CD4-positive, alpha-beta T cell (primary cell): ENCODE measurements at regions not wholly inside any gene's neighbourhood (a gene's known extent, or its start where the extent isn't known, plus 50 kb on each side); places are given as distances from the start of the nearest gene placed in this dataset.

Experiments
- ATAC-seq: fragments of 200-7000 bp; cut with Tn5 transposase; one replicate; pipeline ENCODE4 v1.10.0; 2022; ENCODE audit warnings: mild to moderate bottlenecking; ENCODE audit not compliant: poor library complexity
- CTCF ChIA-PET: fragments of 350-600 bp; sonication (Branson Sonifier 250); formaldehyde crosslinking; loops from one replicate; lab custom pipeline; 2021; ENCODE audit warnings: antibody characterized with exemption, inconsistent platforms; lab: Charles Lee
- POLR2A ChIA-PET: fragments of 350-600 bp; sonication (Branson Sonifier 250); formaldehyde crosslinking; loops from one replicate; lab custom pipeline; 2021; ENCODE audit warnings: antibody characterized with exemption, inconsistent platforms; lab: Charles Lee
- DNase-seq, 14 experiments: peaks; one replicate each; pipeline ENCODE4 v3.0.0-alpha.2; 2013 to 2020; ENCODE audit warnings: mixed read lengths in 2 of 14
- H3K27ac ChIP-seq, 2 donors: one replicate each; pipeline versions ENCODE4 v1.5.1 to v1.7.0; 2013; ENCODE audit warnings: low read length in 2 of 2, low read depth in 1 of 2, mild to moderate bottlenecking in 1 of 2
- H3K27me3 ChIP-seq, 2 experiments: 1 replicate in 1 of 2; 2 replicates in 1 of 2; pipeline versions ENCODE4 v1.6.1 to v1.7.0; 2013; ENCODE audit warnings: low read length in 2 of 2, control low read depth in 1 of 2, mild to moderate bottlenecking in 1 of 2, moderate library complexity in 1 of 2; ENCODE audit not compliant: insufficient read depth in 2 of 2, control insufficient read depth in 1 of 2
- H3K36me3 ChIP-seq: one replicate; pipeline ENCODE4 v1.6.1; 2013; ENCODE audit warnings: low read length, control low read depth; ENCODE audit not compliant: insufficient read depth
- H3K4me1 ChIP-seq: one replicate; pipeline ENCODE4 v1.6.1; 2013; ENCODE audit warnings: low read length, control low read depth; ENCODE audit not compliant: insufficient read depth
- H3K4me3 ChIP-seq: one replicate; pipeline ENCODE4 v1.5.1; 2013; ENCODE audit warnings: mild to moderate bottlenecking, low read length, moderate library complexity
- H3K9me3 ChIP-seq, 2 experiments: 1 replicate in 1 of 2; 2 replicates in 1 of 2; pipeline versions ENCODE4 v1.6.1 to v1.7.0; 2013; ENCODE audit warnings: low read length in 2 of 2, mild to moderate bottlenecking in 2 of 2, control low read depth in 1 of 2, moderate library complexity in 1 of 2; ENCODE audit not compliant: control insufficient read depth in 1 of 2, insufficient read depth in 1 of 2
- H3K27ac Mint-ChIP-seq: one replicate; pipeline ENCODE4 v1.8.0; 2020; ENCODE audit warnings: mixed read lengths
- H3K27me3 Mint-ChIP-seq: one replicate; pipeline ENCODE4 v1.8.0; 2021; ENCODE audit warnings: mixed read lengths
- H3K36me3 Mint-ChIP-seq: one replicate; pipeline ENCODE4 v1.8.0; 2021; ENCODE audit warnings: low read depth, mixed read lengths
- H3K4me1 Mint-ChIP-seq: one replicate; pipeline ENCODE4 v1.8.0; 2021; ENCODE audit warnings: low read depth, mixed read lengths
- H3K4me3 Mint-ChIP-seq: one replicate; pipeline ENCODE4 v1.8.0; 2020; ENCODE audit warnings: mild to moderate bottlenecking, mixed read lengths
- H3K9me3 Mint-ChIP-seq: one replicate; pipeline ENCODE4 v1.8.0; 2020; ENCODE audit warnings: mixed read lengths
- intact Hi-C, 2 experiments: fragments of 100-400 bp; cut with DNase I in 1 of 2; cut with micrococcal nuclease in 1 of 2; formaldehyde crosslinking; loops; one replicate each; pipeline versions ENCODE4 v1.15.1 to v1.9.0; 2023 to 2025; cut with DNase I, micrococcal nuclease
- TF ChIP-seq, protein P1 (sequence below): fragments of 200-600 bp; IDR thresholded peaks from one replicate; pipeline ENCODE4 v1.8.0; 2022; ENCODE audit warnings: antibody characterized with exemption, mild to moderate bottlenecking

DNA sequence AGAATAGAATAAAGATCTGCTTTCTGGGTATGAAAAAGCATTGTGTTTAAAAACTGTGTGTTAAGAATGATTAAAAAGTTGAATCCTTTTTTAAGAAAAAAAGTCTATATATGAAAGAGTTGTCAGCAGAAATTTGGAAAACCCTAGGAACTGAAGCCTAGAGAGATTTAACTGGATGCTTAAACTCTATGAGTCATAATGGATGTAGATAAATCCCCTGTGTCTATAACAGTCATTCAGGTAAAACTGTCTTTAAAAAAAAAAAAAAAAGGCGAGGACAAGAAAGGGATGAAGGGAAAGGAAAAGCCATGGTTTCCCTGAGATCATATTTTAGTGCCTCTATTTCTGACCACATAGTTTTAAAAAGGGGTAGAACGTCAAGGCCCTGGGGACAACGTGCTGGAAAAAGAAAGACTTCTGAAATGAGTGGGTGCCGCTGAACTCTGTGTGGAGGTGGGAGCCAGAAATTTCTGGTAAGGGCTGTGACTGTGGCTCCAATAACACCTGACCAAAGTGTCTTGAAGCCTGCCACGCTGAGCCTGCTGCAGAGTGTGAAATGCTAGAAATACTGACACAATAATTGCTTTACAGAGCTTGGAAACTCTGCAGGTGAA, 302.6 kb upstream of the ARID1B start:
- Mint-ChIP-seq H3K4me3 (no peak overlapping the region), H3K36me3 (no peaks in the 10 kb centered on the region), H3K4me1 (peaks cover 10% of the 10 kb centered on the region), H3K27ac (no peak overlapping the region), H3K9me3 (peaks cover 5% of the 10 kb centered on the region), H3K27me3 (no peaks in the 10 kb centered on the region)
- ATAC-seq (no peak), DNase-seq (no peak)
- TF ChIP-seq, protein P1, sequence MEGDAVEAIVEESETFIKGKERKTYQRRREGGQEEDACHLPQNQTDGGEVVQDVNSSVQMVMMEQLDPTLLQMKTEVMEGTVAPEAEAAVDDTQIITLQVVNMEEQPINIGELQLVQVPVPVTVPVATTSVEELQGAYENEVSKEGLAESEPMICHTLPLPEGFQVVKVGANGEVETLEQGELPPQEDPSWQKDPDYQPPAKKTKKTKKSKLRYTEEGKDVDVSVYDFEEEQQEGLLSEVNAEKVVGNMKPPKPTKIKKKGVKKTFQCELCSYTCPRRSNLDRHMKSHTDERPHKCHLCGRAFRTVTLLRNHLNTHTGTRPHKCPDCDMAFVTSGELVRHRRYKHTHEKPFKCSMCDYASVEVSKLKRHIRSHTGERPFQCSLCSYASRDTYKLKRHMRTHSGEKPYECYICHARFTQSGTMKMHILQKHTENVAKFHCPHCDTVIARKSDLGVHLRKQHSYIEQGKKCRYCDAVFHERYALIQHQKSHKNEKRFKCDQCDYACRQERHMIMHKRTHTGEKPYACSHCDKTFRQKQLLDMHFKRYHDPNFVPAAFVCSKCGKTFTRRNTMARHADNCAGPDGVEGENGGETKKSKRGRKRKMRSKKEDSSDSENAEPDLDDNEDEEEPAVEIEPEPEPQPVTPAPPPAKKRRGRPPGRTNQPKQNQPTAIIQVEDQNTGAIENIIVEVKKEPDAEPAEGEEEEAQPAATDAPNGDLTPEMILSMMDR: no peak
- Histone ChIP-seq H3K9me3 (no peaks in the 10 kb centered on the region), H3K27me3 (no peaks in the 10 kb centered on the region), H3K4me3 (no peak overlapping the region), H3K27ac (no peak overlapping the region), H3K36me3 (no peaks in the 10 kb centered on the region), H3K4me1 (no peaks in the 10 kb centered on the region)
- ChIA-PET POLR2A (no interaction called here), CTCF (no interaction called here)
- intact Hi-C loops: no loop called here

DNA sequence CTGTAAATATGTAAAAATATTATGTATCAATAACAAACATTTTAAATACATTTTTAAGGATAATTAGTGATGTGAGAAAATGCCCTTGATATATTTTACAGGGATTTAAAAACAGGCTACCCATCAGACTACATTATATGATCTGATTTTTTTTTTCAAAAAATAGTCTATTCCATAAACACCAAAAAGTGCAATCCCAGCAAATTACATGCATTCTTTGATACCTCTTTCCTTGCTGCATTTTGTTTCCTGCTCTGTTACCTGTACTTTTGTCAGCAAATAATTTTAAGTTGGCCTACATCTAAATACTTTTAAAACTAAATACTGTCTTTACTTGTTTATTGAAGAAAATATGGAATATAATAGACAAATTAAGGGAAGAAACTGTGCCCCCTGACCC, 306.2 kb upstream of the ARID1B start:
- H3K9me3 Mint-ChIP-seq: peaks cover 5% of the 10 kb centered on the region
- H3K36me3 ChIP-seq: no peaks in the 10 kb centered on the region
- POLR2A ChIA-PET: no interaction called here

DNA sequence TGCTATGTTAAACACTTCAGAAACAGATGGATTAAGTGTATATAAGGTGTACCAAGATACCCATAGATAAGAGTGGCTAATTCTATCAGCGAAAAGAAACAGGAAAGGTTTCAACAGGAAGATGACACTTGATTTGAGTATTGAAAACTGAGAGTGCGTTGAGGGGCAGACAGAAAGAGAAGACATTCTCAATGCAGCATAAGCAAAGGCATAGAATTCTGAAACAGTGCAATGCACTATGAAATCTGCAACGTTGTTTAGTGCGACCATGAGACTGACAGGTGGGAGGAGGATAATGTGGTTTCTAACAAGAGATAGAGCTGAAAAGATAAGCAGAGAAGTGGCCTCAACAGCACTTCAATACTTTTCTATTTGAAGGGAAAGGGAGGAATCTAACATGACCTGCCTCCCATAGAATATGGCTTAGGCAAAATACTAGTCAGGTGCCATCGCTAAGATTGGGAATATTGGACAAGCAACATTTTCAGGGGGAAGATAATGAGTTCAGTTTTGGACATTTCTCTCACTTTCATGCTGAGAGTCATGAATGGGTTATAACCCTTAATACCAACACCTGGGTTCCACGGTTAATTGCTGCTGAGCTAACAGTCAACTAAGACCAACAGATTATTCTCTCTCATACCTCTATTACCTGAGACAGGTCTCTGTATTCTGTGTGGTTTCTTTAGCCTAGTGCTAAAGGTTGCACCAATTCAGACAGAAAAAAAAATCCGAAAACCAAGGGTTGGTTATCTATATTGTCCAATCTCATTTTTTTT, 312.9 kb upstream of the ARID1B start:
- H3K27me3 Mint-ChIP-seq: no peaks in the 10 kb centered on the region
- H3K9me3 Mint-ChIP-seq: no peaks in the 10 kb centered on the region
- no peaks in the 10 kb centered on the region for H3K36me3 Mint-ChIP-seq
- no peaks in the 10 kb centered on the region for H3K27me3 ChIP-seq
- POLR2A ChIA-PET: no interaction called here
- TF ChIP-seq, protein P1: no peak
- intact Hi-C loops: no loop called here
- H3K27ac Mint-ChIP-seq: no peak overlapping the region
- DNase-seq (no peak), ATAC-seq (no peak)
- H3K9me3 ChIP-seq: peaks cover 0 to 3% of the 10 kb centered on the region in 2 experiments
- H3K4me1 Mint-ChIP-seq: no peaks in the 10 kb centered on the region
- no peaks in the 10 kb centered on the region for H3K36me3 ChIP-seq
- no peak overlapping the region for H3K4me3 Mint-ChIP-seq
- no peaks in the 10 kb centered on the region for H3K4me1 ChIP-seq
- no peak overlapping the region for H3K4me3 ChIP-seq
- CTCF ChIA-PET: no interaction called here
- no peak overlapping the region for H3K27ac ChIP-seq

More for the DNA sequence above, 306.2 kb upstream of the ARID1B start:
- intact Hi-C loops: no loop called here
- CTCF ChIA-PET: no interaction called here
- Histone ChIP-seq H3K4me1 (no peaks in the 10 kb centered on the region), H3K27ac (no peak overlapping the region), H3K27me3 (no peaks in the 10 kb centered on the region), H3K9me3 (peaks cover 0 to 3% of the 10 kb centered on the region in 2 experiments), H3K4me3 (no peak overlapping the region)
- no peak overlapping the region for H3K4me3 Mint-ChIP-seq
- ATAC-seq (no peak), DNase-seq (no peak)
- TF ChIP-seq, protein P1: no peak
- peaks cover 10% of the 10 kb centered on the region for H3K4me1 Mint-ChIP-seq
- H3K27me3 Mint-ChIP-seq: no peaks in the 10 kb centered on the region
- no peaks in the 10 kb centered on the region for H3K36me3 Mint-ChIP-seq
- H3K27ac Mint-ChIP-seq: no peak overlapping the region
